HepG2 (cell line): ENCODE measurements at regions not wholly inside any gene's neighbourhood (a gene's known extent, or its start where the extent isn't known, plus 50 kb on each side); places are given as distances from the start of the nearest gene placed in this dataset.

Experiments used
- ATAC-seq: fragments of 200-7000 bp; cut with Tn5 transposase; 3 replicates; pipeline ENCODE4 v1.9.1; 2020; ENCODE audit warnings: mild to moderate bottlenecking, moderate library complexity
- BruUV-seq: library from RNA; stranded (reverse); fragments of 400-500 nt; replicated peaks from 2 replicates; lab custom pipeline; 2021; lab: Mats Ljungman, UMichigan
- CTCF ChIA-PET: fragments of 300-600 bp; formaldehyde crosslinking; extraction: SDS; loops from one replicate; lab custom pipeline; 2021; ENCODE audit warnings: low total read pairs, inconsistent platforms, low intra/inter-chr PET ratio; lab: Yijun Ruan, JAX
- POLR2A ChIA-PET: fragments of 350-600 bp; sonication (Branson Sonifier 250); formaldehyde crosslinking; loops from one replicate; lab custom pipeline; 2020; ENCODE audit warnings: antibody characterized with exemption, inconsistent platforms; lab: Yijun Ruan, JAX
- DNase-seq: peaks from one replicate; pipeline ENCODE4 v3.0.0-alpha.2; 2015; ENCODE audit warnings: low spot score
- FAIRE-seq: peaks from 3 replicates; lab custom pipeline; 2011; peaks lifted over from hg19 to GRCh38; lab: Jason Lieb, UNC
- H2AFZ ChIP-seq: one replicate; pipeline ENCODE4 v1.6.1; 2011; ENCODE audit warnings: low read length, inconsistent platforms
- H3K27ac ChIP-seq: fragments of 300-600 bp; 3 replicates; pipeline ENCODE4 v1.8.0; 2011; ENCODE audit warnings: mixed run types, mild to moderate bottlenecking, mixed read lengths, low read length, inconsistent platforms; ENCODE audit not compliant: insufficient read depth; ENCODE audit errors: extremely low read length
- H3K27me3 ChIP-seq, 2 experiments: fragments of 200-600 bp in 1 of 2; 2 replicates in 1 of 2; 3 replicates in 1 of 2; pipeline versions ENCODE4 v1.6.0 to v1.8.0; 2011; ENCODE audit warnings: low read length in 2 of 2, mild to moderate bottlenecking in 2 of 2, moderate library complexity in 2 of 2, inconsistent platforms in 1 of 2; ENCODE audit not compliant: insufficient read depth in 2 of 2, control insufficient read depth in 1 of 2
- H3K36me3 ChIP-seq, 2 experiments: fragments of 200-600 bp in 1 of 2; replicated peaks in 1 of 2; 2 replicates in 1 of 2; 3 replicates in 1 of 2; pipeline versions ENCODE4 v1.5.1 to v1.8.0; 2011; ENCODE audit warnings: low read length in 2 of 2, inconsistent platforms in 1 of 2; ENCODE audit not compliant: insufficient read depth in 2 of 2, control insufficient read depth in 1 of 2
- H3K4me1 ChIP-seq: 2 replicates; pipeline ENCODE4 v1.5.1; 2012; ENCODE audit warnings: low read length, inconsistent platforms; ENCODE audit not compliant: insufficient read depth
- H3K4me2 ChIP-seq: 2 replicates; pipeline ENCODE4 v1.6.0; 2011; ENCODE audit warnings: low read depth, low read length, inconsistent platforms
- H3K4me3 ChIP-seq, 3 experiments: fragments of 200-600 bp in 1 of 3; sonication (generic), shearing (Covaris generic) in 1 of 3; replicated peaks in 1 of 3; 2 replicates each; pipeline ENCODE4 v1.5.1; 2011 to 2016; ENCODE audit warnings: low read length in 3 of 3, inconsistent platforms in 2 of 3, low read depth in 2 of 3, mild to moderate bottlenecking in 2 of 3, control low read depth in 1 of 3, mixed read lengths in 1 of 3; ENCODE audit not compliant: insufficient read depth in 1 of 3
- H3K79me2 ChIP-seq: one replicate; pipeline ENCODE4 v1.6.1; 2011; ENCODE audit warnings: low read length, inconsistent platforms; ENCODE audit not compliant: insufficient read depth
- H3K9ac ChIP-seq: 2 replicates; pipeline ENCODE4 v1.6.0; 2011; ENCODE audit warnings: mild to moderate bottlenecking, low read depth, low read length, inconsistent platforms; ENCODE audit not compliant: insufficient read depth
- H3K9me3 ChIP-seq: 2 replicates; pipeline ENCODE4 v1.5.1; 2012; ENCODE audit warnings: mild to moderate bottlenecking, low read length
- H4K20me1 ChIP-seq: 2 replicates; pipeline ENCODE4 v1.6.0; 2011; ENCODE audit warnings: inconsistent platforms, mild to moderate bottlenecking, low read length, moderate library complexity; ENCODE audit not compliant: insufficient read depth
- ATF1 ChIP-seq: IDR thresholded peaks from 2 replicates; pipeline ENCODE4 v1.6.1; 2016; ENCODE audit warnings: mild to moderate bottlenecking, control low read depth
- CREM ChIP-seq, 2 experiments: sonication (generic) in 1 of 2; formaldehyde crosslinking in 1 of 2; IDR thresholded peaks; 2 replicates each; pipeline versions ENCODE4 v1.4.0 to v1.6.1; 2016 to 2020; ENCODE audit warnings: antibody characterized with exemption in 1 of 2, mild to moderate bottlenecking in 1 of 2, missing genetic modification reagents in 1 of 2
- HCFC1 ChIP-seq: fragments of 150-350 bp; IDR thresholded peaks from 2 replicates; pipeline ENCODE4 v1.6.1; 2014; ENCODE audit warnings: low read depth, low read length
- JUNB ChIP-seq: sonication (generic); formaldehyde crosslinking; IDR thresholded peaks from 2 replicates; pipeline ENCODE4 v1.8.0; 2022; ENCODE audit warnings: missing genetic modification reagents, mild to moderate bottlenecking, borderline replicate concordance
- KLF6 ChIP-seq: IDR thresholded peaks from 2 replicates; pipeline ENCODE4 v1.8.0; 2016; ENCODE audit warnings: missing biosample characterization, missing genetic modification reagents
- PHF20 ChIP-seq: sonication (generic); formaldehyde crosslinking; IDR thresholded peaks from 2 replicates; pipeline ENCODE4 v1.5.0; 2020; ENCODE audit warnings: mild to moderate bottlenecking, missing genetic modification reagents
- RBFOX2 ChIP-seq: fragments of 200-400 bp; formaldehyde crosslinking; IDR thresholded peaks from 2 replicates; pipeline ENCODE4 v1.6.1; 2017; ENCODE audit warnings: low read depth, mild to moderate bottlenecking, low read length
- SALL1 ChIP-seq: sonication (generic); formaldehyde crosslinking; IDR thresholded peaks from 2 replicates; pipeline ENCODE4 v1.8.0; 2022; ENCODE audit warnings: mild to moderate bottlenecking, missing genetic modification reagents
- SOX6 ChIP-seq, 2 experiments: fragments of 450-650 bp in 1 of 2; sonication (generic) in 1 of 2; formaldehyde crosslinking in 1 of 2; IDR thresholded peaks; 2 replicates each; pipeline versions ENCODE4 v1.4.0 to v1.6.1; 2017 to 2020; ENCODE audit warnings: antibody characterized with exemption in 1 of 2, mild to moderate bottlenecking in 1 of 2, missing genetic modification reagents in 1 of 2
- ZBTB8A ChIP-seq: sonication (generic); formaldehyde crosslinking; IDR thresholded peaks from 2 replicates; pipeline ENCODE4 v1.4.0; 2020; ENCODE audit warnings: mild to moderate bottlenecking, low read depth, missing genetic modification reagents, borderline replicate concordance
- ZFP62 ChIP-seq: sonication (generic); formaldehyde crosslinking; IDR thresholded peaks from 2 replicates; pipeline ENCODE4 v1.4.0; 2020; ENCODE audit warnings: missing genetic modification reagents
- ZFY ChIP-seq: sonication (generic); formaldehyde crosslinking; IDR thresholded peaks from 2 replicates; pipeline ENCODE4 v1.4.0; 2020; ENCODE audit warnings: missing genetic modification reagents
- ZNF180 ChIP-seq: sonication (generic); formaldehyde crosslinking; IDR thresholded peaks from 2 replicates; pipeline ENCODE4 v1.4.0; 2020; ENCODE audit warnings: low read depth, missing genetic modification reagents, borderline replicate concordance
- ZNF367 ChIP-seq: sonication (generic); formaldehyde crosslinking; IDR thresholded peaks from 2 replicates; pipeline ENCODE4 v1.4.0; 2020; ENCODE audit warnings: missing genetic modification reagents, borderline replicate concordance
- ZNF83 ChIP-seq: sonication (generic); formaldehyde crosslinking; IDR thresholded peaks from 2 replicates; pipeline ENCODE4 v1.4.0; 2020; ENCODE audit warnings: missing genetic modification reagents, mild to moderate bottlenecking, borderline replicate concordance
- ZNF883 ChIP-seq: sonication (generic); formaldehyde crosslinking; IDR thresholded peaks from 2 replicates; pipeline ENCODE4 v1.5.1; 2020; ENCODE audit warnings: mild to moderate bottlenecking, missing genetic modification reagents; ENCODE audit errors: not compliant biosample characterization
- WGBS: methylation state at CpG from one replicate; pipeline ENCODE4 v1.1.6; 2017; ENCODE audit warnings: low lambda C conversion rate; 5-methylcytosine and 5-hydroxymethylcytosine counted together
- in situ Hi-C: cut with HindIII; loops from 2 replicates; pipeline ENCODE4 v1.10.0; 2017; ENCODE audit warnings: low pct_unique_long_range_greater_than_20kb; ENCODE audit not compliant: extremely low pct_ligation_motif_present
- intact Hi-C: fragments of 100-400 bp; cut with micrococcal nuclease; formaldehyde crosslinking; loops from one replicate; pipeline ENCODE4 v1.10.0; 2022; ENCODE audit not compliant: unreplicated experiment
- TF ChIP-seq, protein P1 (sequence below): sonication (generic); formaldehyde crosslinking; IDR thresholded peaks from 2 replicates; pipeline ENCODE4 v1.8.1; 2023; ENCODE audit warnings: mild to moderate bottlenecking, inconsistent platforms, moderate library complexity, missing genetic modification reagents, borderline replicate concordance

DNA sequence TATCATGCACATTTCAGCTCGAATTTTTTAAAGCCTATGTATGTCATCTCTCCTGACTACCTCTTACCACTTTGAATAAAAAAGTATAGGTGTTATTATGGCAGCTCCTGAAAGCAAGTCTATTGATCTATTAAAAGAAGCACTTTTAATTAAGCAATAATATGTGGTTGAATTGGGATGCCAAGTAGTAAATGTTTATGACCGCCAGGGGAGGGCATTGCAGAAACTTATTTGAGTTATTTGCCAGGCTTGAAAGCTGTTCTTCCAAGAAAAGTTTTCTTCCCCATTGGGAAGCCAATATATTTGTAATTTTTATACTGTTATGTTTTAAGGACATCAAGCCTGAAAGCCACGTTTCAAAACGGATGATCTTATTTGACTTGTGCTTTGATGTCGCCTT, 88.1 kb upstream of the SOX21 start:
- no peak for FAIRE-seq
- Histone ChIP-seq H3K79me2 (no peaks in the 10 kb centered on the region), H4K20me1 (no peaks in the 10 kb centered on the region), H3K4me2 (no peak overlapping the region), H3K36me3 (no peaks in the 10 kb centered on the region), H3K4me3 (no peak overlapping the region)
- POLR2A ChIA-PET = no interaction called here
- intact Hi-C loops = no loop called here
- 13% methylated on average over 5 of the region's 5 CpGs for WGBS
- no TSS peak for BruUV-seq
- no peak for TF ChIP-seq ZNF367 (CRISPR knock-in tag)
- no peak for TF ChIP-seq SOX6 (IDR thresholded peaks at IDR 0.05)
- TF ChIP-seq SOX6 (CRISPR knock-in tag; IDR thresholded peaks at IDR 0.05) = no peak
- no peak for TF ChIP-seq CREM (IDR thresholded peaks at IDR 0.05)
- no peak for TF ChIP-seq CREM (CRISPR knock-in tag; IDR thresholded peaks at IDR 0.05)
- TF ChIP-seq ZNF180 (CRISPR knock-in tag) = no peak
- TF ChIP-seq SALL1 = no peak
- TF ChIP-seq, all 625 proteins: peak for 0
- H2AFZ ChIP-seq = no peak overlapping the region
- no peak overlapping the region for H3K27ac ChIP-seq
- no peak overlapping the region for H3K9ac ChIP-seq
- peaks cover 2 to 16% of the 10 kb centered on the region in 2 experiments; a peak in 3 of 5 replicates for H3K27me3 ChIP-seq
- CTCF ChIA-PET = no interaction called here
- no peaks in the 10 kb centered on the region for H3K4me1 ChIP-seq
- no peak for ATAC-seq
- no peaks in the 10 kb centered on the region for H3K9me3 ChIP-seq
- no peak for DNase-seq
- in situ Hi-C loops = no loop called here

DNA sequence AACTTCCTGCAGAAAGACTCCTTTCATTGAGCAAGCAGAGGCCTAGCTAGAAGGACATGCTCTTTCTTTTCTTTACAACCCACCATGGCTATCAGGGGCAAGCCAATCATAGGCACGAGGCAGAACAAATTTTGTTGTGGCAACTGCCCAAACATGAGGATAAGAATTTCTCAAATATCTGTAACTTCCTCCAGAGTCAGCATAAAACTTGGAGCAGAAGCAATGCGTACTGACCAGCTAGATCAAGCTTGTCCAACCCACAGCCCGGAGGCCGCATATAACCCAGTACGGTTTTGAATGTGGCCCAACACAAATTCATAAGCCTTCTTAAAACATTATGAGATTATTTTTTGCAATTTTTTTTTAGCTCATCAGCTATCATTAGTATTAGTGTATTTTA, 87.0 kb upstream of the SOX21 start:
- no TSS peak for BruUV-seq
- intact Hi-C loops = no loop called here
- in situ Hi-C loops = no loop called here
- ATAC-seq (no peak), DNase-seq (no peak), FAIRE-seq (no peak)
- 27% methylated on average over 5 of the region's 5 CpGs for WGBS
- no peak overlapping the region for H3K4me2 ChIP-seq
- no peaks in the 10 kb centered on the region for H4K20me1 ChIP-seq
- peaks cover 2 to 17% of the 10 kb centered on the region in 2 experiments; a peak in 3 of 5 replicates for H3K27me3 ChIP-seq
- no peaks in the 10 kb centered on the region for H3K79me2 ChIP-seq
- no peaks in the 10 kb centered on the region for H3K36me3 ChIP-seq
- ChIA-PET POLR2A (no interaction called here), CTCF (no interaction called here)
- TF ChIP-seq ZFP62 (CRISPR knock-in tag) = no peak
- TF ChIP-seq ZNF83 (CRISPR knock-in tag) = no peak
- TF ChIP-seq ZNF883 (CRISPR knock-in tag) = no peak
- no peak for TF ChIP-seq ATF1
- no peak for TF ChIP-seq PHF20 (CRISPR knock-in tag)
- TF ChIP-seq RBFOX2 = no peak
- no peak for TF ChIP-seq HCFC1
- no peak for TF ChIP-seq JUNB (CRISPR knock-in tag)
- TF ChIP-seq KLF6 = no peak
- TF ChIP-seq, protein P1, sequence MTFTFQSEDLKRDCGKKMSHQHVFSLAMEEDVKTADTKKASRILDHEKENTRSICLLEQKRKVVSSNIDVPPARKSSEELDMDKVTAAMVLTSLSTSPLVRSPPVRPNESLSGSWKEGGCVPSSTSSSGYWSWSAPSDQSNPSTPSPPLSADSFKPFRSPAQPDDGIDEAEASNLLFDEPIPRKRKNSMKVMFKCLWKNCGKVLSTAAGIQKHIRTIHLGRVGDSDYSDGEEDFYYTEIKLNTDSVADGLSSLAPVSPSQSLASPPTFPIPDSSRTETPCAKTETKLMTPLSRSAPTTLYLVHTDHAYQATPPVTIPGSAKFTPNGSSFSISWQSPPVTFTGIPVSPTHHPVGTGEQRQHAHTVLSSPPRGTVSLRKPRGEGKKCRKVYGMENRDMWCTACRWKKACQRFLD = no peak
- TF ChIP-seq ZBTB8A (CRISPR knock-in tag) = no peak
- no peak for TF ChIP-seq ZFY (CRISPR knock-in tag)
- H3K4me3 ChIP-seq = no peak overlapping the region
- no peaks in the 10 kb centered on the region for H3K9me3 ChIP-seq
- no peak overlapping the region for H2AFZ ChIP-seq
- H3K9ac ChIP-seq = no peak overlapping the region
- no peak overlapping the region for H3K27ac ChIP-seq
- H3K4me1 ChIP-seq = no peaks in the 10 kb centered on the region
